ENCODE measurements at regions not wholly inside any gene's neighbourhood (a gene's known extent, or its start where the extent isn't known, plus 50 kb on each side); places are given as distances from the start of the nearest gene placed in this dataset.

DNA sequence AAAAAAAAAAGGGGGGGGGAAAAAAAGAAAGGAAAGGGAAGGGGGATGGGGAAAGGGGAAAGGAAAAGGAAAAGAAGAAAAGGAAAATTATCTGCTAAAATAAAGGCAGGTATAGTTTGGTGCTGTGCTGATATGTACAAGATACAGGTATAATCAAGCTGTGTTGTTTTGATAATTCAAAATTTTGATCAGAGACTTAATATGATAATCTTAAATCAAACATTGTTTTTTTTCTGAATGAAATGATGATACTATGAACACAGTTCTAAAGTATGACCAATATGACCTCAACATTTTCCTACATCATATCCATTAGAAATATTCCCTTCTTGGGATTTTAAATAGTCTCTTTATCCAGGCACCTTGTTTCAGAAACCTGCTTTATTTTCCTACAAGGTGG, 115.6 kb upstream of the TRPM3 start:
- H3K4me3 ChIP-seq, result no peak overlapping the region
- no peak overlapping the region for H3K27ac ChIP-seq
- H3K36me3 ChIP-seq, result no peaks in the 10 kb centered on the region
- no peaks in the 10 kb centered on the region for H3K9me3 ChIP-seq
- H3K4me1 ChIP-seq, result no peaks in the 10 kb centered on the region
- DNase-seq (no peak), ATAC-seq (no peak)
- TF ChIP-seq, protein P1, sequence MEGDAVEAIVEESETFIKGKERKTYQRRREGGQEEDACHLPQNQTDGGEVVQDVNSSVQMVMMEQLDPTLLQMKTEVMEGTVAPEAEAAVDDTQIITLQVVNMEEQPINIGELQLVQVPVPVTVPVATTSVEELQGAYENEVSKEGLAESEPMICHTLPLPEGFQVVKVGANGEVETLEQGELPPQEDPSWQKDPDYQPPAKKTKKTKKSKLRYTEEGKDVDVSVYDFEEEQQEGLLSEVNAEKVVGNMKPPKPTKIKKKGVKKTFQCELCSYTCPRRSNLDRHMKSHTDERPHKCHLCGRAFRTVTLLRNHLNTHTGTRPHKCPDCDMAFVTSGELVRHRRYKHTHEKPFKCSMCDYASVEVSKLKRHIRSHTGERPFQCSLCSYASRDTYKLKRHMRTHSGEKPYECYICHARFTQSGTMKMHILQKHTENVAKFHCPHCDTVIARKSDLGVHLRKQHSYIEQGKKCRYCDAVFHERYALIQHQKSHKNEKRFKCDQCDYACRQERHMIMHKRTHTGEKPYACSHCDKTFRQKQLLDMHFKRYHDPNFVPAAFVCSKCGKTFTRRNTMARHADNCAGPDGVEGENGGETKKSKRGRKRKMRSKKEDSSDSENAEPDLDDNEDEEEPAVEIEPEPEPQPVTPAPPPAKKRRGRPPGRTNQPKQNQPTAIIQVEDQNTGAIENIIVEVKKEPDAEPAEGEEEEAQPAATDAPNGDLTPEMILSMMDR (IDR thresholded peaks at IDR 0.05), result no peak
- intact Hi-C loops (cut with DNase I), result no loop called here
- H3K27me3 ChIP-seq (ENCODE audit: low read depth), result no peaks in the 10 kb centered on the region

DNA sequence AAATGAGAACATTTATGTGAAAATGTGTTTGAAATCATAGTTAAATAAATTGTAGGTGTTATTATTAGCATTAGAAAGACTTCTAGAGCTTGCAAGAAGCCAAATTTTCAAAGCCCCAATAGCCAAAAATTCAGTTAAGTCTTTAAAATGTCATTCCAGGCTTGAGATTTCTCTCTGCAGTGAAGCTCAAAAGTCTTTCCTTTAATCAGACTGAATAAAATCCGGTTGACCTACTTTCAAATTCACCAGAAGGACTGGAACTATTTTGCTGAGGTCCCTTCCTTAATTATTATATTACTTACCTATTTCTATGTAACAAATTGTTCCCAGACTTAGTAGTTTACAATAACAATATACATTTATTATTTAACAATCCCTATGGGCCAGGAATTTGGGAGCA, 112.2 kb upstream of the TRPM3 start:
- no peak for DNase-seq
- H3K36me3 ChIP-seq, result no peaks in the 10 kb centered on the region
- intact Hi-C loops (cut with DNase I), result no loop called here
- no peaks in the 10 kb centered on the region for H3K4me1 ChIP-seq
- no peak overlapping the region for H3K4me3 ChIP-seq
- H3K27me3 ChIP-seq (ENCODE audit: low read depth), result no peaks in the 10 kb centered on the region
- H3K9me3 ChIP-seq, result no peaks in the 10 kb centered on the region
- ATAC-seq, result no peak
- TF ChIP-seq, protein P1 (IDR thresholded peaks at IDR 0.05), result no peak
- no peak overlapping the region for H3K27ac ChIP-seq

GRCh38 chr9:71223953-71224538, 102.6 kb upstream of the TRPM3 start:
- intact Hi-C loops (cut with DNase I), result no loop called here
- ATAC-seq (no peak), DNase-seq (no peak)
- no peaks in the 10 kb centered on the region for H3K4me1 ChIP-seq
- no peaks in the 10 kb centered on the region for H3K9me3 ChIP-seq
- H3K27me3 ChIP-seq (ENCODE audit: low read depth), result no peaks in the 10 kb centered on the region
- H3K36me3 ChIP-seq, result no peaks in the 10 kb centered on the region
- H3K4me3 ChIP-seq, result no peak overlapping the region
- TF ChIP-seq, protein P1 (IDR thresholded peaks at IDR 0.05), result no peak
- H3K27ac ChIP-seq, result no peak overlapping the region

DNA sequence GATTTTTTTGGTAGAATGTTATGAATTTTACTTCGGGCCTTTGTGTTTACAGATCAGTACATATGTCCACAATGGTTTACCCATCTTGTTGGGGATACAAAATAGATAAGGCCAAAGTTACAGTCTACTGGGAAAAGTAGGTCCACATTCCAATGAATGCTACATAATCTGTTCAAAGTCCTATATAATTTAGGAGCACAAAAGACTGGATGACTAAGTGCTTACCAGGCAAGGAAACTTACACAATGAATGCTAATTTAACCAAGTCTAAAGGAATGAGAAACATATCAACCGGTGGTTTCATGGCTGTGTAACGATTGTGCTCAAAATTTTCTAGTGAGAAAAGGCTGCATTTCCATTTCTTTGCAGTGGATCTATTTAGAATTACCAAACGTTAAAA, 97.4 kb upstream of the TRPM3 start:
- TF ChIP-seq, protein P1 (IDR thresholded peaks at IDR 0.05), result no peak
- peaks cover 5% of the 10 kb centered on the region for H3K9me3 ChIP-seq
- no peak overlapping the region for H3K27ac ChIP-seq
- intact Hi-C loops (cut with DNase I), result no loop called here
- H3K36me3 ChIP-seq, result no peaks in the 10 kb centered on the region
- DNase-seq, result no peak
- no peak for ATAC-seq
- H3K27me3 ChIP-seq (ENCODE audit: low read depth), result no peaks in the 10 kb centered on the region
- H3K4me3 ChIP-seq, result no peak overlapping the region
- no peaks in the 10 kb centered on the region for H3K4me1 ChIP-seq

DNA sequence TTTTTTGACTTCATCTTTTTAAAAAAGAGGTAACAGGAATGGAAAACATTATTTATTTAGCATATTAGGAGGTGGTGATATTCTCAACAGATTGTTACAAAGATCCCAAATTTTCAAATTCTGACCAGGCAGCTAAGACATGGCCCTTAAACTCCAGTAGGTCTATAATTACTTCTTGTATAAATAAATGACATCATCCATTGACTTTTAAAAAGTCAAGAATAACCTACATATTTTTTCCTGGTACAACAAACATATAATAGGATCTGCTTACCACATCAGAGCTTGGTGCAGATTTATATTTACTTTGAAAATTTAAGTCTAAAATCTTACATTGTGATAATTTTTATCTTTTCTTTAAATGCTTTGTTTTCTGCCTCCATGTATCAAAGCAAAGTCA, 92.2 kb upstream of the TRPM3 start:
- Histone ChIP-seq H3K9me3 (peaks cover 6% of the 10 kb centered on the region), H3K4me3 (no peak overlapping the region), H3K27me3 (ENCODE audit: low read depth) (no peaks in the 10 kb centered on the region), H3K27ac (no peak overlapping the region), H3K4me1 (no peaks in the 10 kb centered on the region), H3K36me3 (no peaks in the 10 kb centered on the region)
- no peak for ATAC-seq
- intact Hi-C loops (cut with DNase I), result no loop called here
- TF ChIP-seq, protein P1 (IDR thresholded peaks at IDR 0.05), result no peak
- DNase-seq, result no peak

DNA sequence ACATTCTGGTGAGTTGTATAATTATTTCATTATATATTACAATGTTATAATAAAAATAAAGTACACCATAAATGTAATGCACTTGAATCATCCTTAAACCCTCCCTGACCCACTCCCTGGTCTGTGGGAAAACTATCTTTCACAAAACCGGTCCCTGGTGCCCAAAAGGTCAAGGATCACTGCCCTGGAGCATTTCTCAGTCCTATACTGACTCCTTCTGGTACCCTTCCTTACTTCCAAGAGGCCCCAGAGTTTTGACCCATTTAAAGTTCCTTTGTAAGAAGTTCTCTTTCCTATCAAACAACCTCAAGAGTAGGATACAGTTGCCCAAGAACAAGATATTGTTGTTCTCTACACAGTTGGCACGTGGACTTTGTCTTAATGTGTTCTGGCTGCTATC, 88.9 kb upstream of the TRPM3 start:
- H3K36me3 ChIP-seq, result no peaks in the 10 kb centered on the region
- H3K27ac ChIP-seq, result no peak overlapping the region
- H3K4me3 ChIP-seq, result no peak overlapping the region
- no peaks in the 10 kb centered on the region for H3K27me3 ChIP-seq (ENCODE audit: low read depth)
- no peaks in the 10 kb centered on the region for H3K4me1 ChIP-seq
- peaks cover 6% of the 10 kb centered on the region for H3K9me3 ChIP-seq
- no peak for DNase-seq
- intact Hi-C loops (cut with DNase I), result no loop called here
- TF ChIP-seq, protein P1 (IDR thresholded peaks at IDR 0.05), result no peak
- ATAC-seq, result no peak
